H1 (cell line): ENCODE measurements at regions not wholly inside any gene's neighbourhood (a gene's known extent, or its start where the extent isn't known, plus 50 kb on each side); places are given as distances from the start of the nearest gene placed in this dataset.

Source experiments
- CTCF ChIP-seq, 3 experiments: IDR thresholded peaks; 1 replicate in 2 of 3; 2 replicates in 1 of 3; pipeline versions ENCODE4 v1.5.1 to v1.6.1; 2011; ENCODE audit warnings: low read length in 3 of 3, mild to moderate bottlenecking in 3 of 3, inconsistent platforms in 2 of 3, low read depth in 1 of 3, moderate library complexity in 1 of 3; ENCODE audit not compliant: insufficient read depth in 1 of 3; ENCODE audit errors: control extremely low read depth in 1 of 3
- EZH2 ChIP-seq: fragments of 200-600 bp; sonication (generic); IDR thresholded peaks from 2 replicates; pipeline ENCODE4 v1.7.1; 2012; ENCODE audit warnings: low read depth, mild to moderate bottlenecking, moderate library complexity, low read length, inconsistent platforms; ENCODE audit not compliant: severe bottlenecking
- GTF2F1 ChIP-seq: IDR thresholded peaks from 2 replicates; pipeline ENCODE4 v1.6.1; 2012; ENCODE audit warnings: low read depth, low read length, improper control_type of control experiment, borderline replicate concordance
- JUN ChIP-seq: IDR thresholded peaks from 2 replicates; pipeline ENCODE4 v1.6.1; 2011; ENCODE audit warnings: low read depth, mild to moderate bottlenecking, improper control_type of control experiment, low read length
- POLR2A ChIP-seq, 2 experiments: IDR thresholded peaks; 1 replicate in 1 of 2; 2 replicates in 1 of 2; pipeline ENCODE4 v1.6.1; 2011; ENCODE audit warnings: low read depth in 2 of 2, low read length in 2 of 2, mild to moderate bottlenecking in 2 of 2; ENCODE audit errors: control extremely low read depth in 1 of 2
- SIN3A ChIP-seq, 2 experiments: IDR thresholded peaks in 1 of 2; conservative IDR thresholded peaks in 1 of 2; 2 replicates each; pipeline ENCODE4 v1.6.1; 2011 to 2012; ENCODE audit warnings: low read length in 2 of 2, improper control_type of control experiment in 1 of 2, low read depth in 1 of 2, mild to moderate bottlenecking in 1 of 2
- SRF ChIP-seq: IDR thresholded peaks from 2 replicates; pipeline ENCODE4 v1.6.1; 2011; ENCODE audit warnings: mild to moderate bottlenecking, low read depth, low read length, moderate library complexity

GRCh38 chrX:69022430-69022829 is 142.8 kb downstream of the PJA1 start:
- no peak for TF ChIP-seq SRF
- TF ChIP-seq EZH2, result no peak
- TF ChIP-seq CTCF (IDR thresholded peaks at IDR 0.05; ENCODE audit: control extremely low read depth in 1 of 3, insufficient read depth in 1 of 3, low read depth in 1 of 3, low read length in 3 of 3), result no peak
- no peak for TF ChIP-seq GTF2F1
- TF ChIP-seq POLR2A (IDR thresholded peaks at IDR 0.05; ENCODE audit: control extremely low read depth in 1 of 2, low read depth in 2 of 2, low read length in 2 of 2), result no peak
- no peak for TF ChIP-seq JUN
- no peak for TF ChIP-seq SIN3A (conservative IDR thresholded peaks at IDR 0.05 in 1 of 2, IDR thresholded peaks at IDR 0.05 in 1 of 2; ENCODE audit: low read depth in 1 of 2, low read length in 2 of 2)
